ENCODE measurements at regions not wholly inside any gene's neighbourhood (a gene's known extent, or its start where the extent isn't known, plus 50 kb on each side); places are given as distances from the start of the nearest gene placed in this dataset.

DNA sequence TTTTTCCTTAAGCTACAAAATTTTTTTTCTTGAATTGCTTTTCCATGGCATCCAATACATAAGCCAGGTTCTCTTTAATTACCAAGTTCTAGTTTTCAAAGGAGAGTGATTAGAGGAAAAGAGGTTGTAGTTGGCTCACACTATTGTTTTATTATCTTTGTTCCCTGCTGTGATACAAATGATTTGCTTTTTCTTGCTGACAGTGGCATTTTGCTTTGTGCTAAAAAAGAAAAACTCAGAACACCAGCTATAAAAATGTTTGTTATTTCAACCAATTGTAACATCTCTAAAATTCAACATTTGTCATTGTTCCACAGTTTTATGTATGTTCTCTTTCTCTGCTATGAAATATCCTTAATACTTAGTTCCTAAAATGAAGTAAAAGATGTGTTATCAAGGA, 1817.2 kb downstream of the STIM2 start:
- no TSS peak for BruUV-seq (replicated peaks)
- no peak for TF ChIP-seq TCF7L2 (IDR thresholded peaks at IDR 0.05; ENCODE audit: low read depth, low read length)
- TF ChIP-seq SIN3A (IDR thresholded peaks at IDR 0.05; ENCODE audit: borderline replicate concordance, insufficient read depth, low read depth, low read length): no peak
- TF ChIP-seq, protein P1, sequence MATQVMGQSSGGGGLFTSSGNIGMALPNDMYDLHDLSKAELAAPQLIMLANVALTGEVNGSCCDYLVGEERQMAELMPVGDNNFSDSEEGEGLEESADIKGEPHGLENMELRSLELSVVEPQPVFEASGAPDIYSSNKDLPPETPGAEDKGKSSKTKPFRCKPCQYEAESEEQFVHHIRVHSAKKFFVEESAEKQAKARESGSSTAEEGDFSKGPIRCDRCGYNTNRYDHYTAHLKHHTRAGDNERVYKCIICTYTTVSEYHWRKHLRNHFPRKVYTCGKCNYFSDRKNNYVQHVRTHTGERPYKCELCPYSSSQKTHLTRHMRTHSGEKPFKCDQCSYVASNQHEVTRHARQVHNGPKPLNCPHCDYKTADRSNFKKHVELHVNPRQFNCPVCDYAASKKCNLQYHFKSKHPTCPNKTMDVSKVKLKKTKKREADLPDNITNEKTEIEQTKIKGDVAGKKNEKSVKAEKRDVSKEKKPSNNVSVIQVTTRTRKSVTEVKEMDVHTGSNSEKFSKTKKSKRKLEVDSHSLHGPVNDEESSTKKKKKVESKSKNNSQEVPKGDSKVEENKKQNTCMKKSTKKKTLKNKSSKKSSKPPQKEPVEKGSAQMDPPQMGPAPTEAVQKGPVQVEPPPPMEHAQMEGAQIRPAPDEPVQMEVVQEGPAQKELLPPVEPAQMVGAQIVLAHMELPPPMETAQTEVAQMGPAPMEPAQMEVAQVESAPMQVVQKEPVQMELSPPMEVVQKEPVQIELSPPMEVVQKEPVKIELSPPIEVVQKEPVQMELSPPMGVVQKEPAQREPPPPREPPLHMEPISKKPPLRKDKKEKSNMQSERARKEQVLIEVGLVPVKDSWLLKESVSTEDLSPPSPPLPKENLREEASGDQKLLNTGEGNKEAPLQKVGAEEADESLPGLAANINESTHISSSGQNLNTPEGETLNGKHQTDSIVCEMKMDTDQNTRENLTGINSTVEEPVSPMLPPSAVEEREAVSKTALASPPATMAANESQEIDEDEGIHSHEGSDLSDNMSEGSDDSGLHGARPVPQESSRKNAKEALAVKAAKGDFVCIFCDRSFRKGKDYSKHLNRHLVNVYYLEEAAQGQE (IDR thresholded peaks at IDR 0.05; ENCODE audit: insufficient read depth in 1 of 2, low read depth in 2 of 2, low read length in 1 of 2): no peak
- TF ChIP-seq, protein P2, sequence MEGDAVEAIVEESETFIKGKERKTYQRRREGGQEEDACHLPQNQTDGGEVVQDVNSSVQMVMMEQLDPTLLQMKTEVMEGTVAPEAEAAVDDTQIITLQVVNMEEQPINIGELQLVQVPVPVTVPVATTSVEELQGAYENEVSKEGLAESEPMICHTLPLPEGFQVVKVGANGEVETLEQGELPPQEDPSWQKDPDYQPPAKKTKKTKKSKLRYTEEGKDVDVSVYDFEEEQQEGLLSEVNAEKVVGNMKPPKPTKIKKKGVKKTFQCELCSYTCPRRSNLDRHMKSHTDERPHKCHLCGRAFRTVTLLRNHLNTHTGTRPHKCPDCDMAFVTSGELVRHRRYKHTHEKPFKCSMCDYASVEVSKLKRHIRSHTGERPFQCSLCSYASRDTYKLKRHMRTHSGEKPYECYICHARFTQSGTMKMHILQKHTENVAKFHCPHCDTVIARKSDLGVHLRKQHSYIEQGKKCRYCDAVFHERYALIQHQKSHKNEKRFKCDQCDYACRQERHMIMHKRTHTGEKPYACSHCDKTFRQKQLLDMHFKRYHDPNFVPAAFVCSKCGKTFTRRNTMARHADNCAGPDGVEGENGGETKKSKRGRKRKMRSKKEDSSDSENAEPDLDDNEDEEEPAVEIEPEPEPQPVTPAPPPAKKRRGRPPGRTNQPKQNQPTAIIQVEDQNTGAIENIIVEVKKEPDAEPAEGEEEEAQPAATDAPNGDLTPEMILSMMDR (IDR thresholded peaks at IDR 0.05): no peak
- no peak for TF ChIP-seq POLR2AphosphoS5 (IDR thresholded peaks at IDR 0.05; ENCODE audit: low read depth, low read length)
- intact Hi-C loops (cut with micrococcal nuclease; ENCODE audit: unreplicated experiment) (no loop called here), in situ Hi-C loops (cut with HindIII; ENCODE audit: low pct_unique_long_range_greater_than_20kb, low sequenced_read_pairs) (no loop called here)
- ChIA-PET CTCF (no interaction called here), POLR2A (no interaction called here)
- Histone ChIP-seq H3K36me3 (ENCODE audit: control insufficient read depth, insufficient read depth, low read length) (no peaks in the 10 kb centered on the region), H3K4me1 (ENCODE audit: control insufficient read depth, insufficient read depth, low read length) (no peaks in the 10 kb centered on the region), H3K4me3 (ENCODE audit: low read depth in 2 of 2, low read length in 2 of 2) (no peak overlapping the region), H3K27me3 (ENCODE audit: control insufficient read depth, insufficient read depth, low read length) (no peaks in the 10 kb centered on the region), H3K9me3 (ENCODE audit: control insufficient read depth, insufficient read depth, low read depth, low read length) (no peaks in the 10 kb centered on the region), H3K27ac (ENCODE audit: low read length) (no peak overlapping the region)
- no peak for DNase-seq (ENCODE audit: low read depth, low spot score)
- ATAC-seq: no peak

DNA sequence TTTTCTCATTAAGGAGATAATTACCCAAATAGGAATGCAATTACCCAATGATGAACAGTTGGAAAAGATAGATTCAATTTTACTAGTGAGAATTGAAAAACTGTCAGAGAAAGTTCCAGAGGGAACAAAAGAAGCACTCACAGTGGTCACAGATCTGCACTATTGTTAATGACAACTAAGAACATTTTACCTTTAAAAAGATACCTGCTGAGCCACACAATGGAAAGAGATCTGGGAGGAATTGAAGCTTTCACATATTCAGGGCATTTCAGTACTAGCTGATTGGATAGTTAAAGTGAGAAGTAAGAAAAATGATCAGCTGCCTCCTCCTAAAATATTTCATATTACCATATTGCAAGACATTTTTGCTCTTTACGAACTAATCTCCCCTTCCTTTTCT, 1822.2 kb downstream of the STIM2 start:
- Histone ChIP-seq H3K27me3 (ENCODE audit: control insufficient read depth, insufficient read depth, low read length) (no peaks in the 10 kb centered on the region), H3K27ac (ENCODE audit: low read length) (no peak overlapping the region), H3K36me3 (ENCODE audit: control insufficient read depth, insufficient read depth, low read length) (no peaks in the 10 kb centered on the region), H3K9me3 (ENCODE audit: control insufficient read depth, insufficient read depth, low read depth, low read length) (no peaks in the 10 kb centered on the region), H3K4me3 (ENCODE audit: low read depth in 2 of 2, low read length in 2 of 2) (no peak overlapping the region), H3K4me1 (ENCODE audit: control insufficient read depth, insufficient read depth, low read length) (no peaks in the 10 kb centered on the region)
- in situ Hi-C loops (cut with HindIII; ENCODE audit: low pct_unique_long_range_greater_than_20kb, low sequenced_read_pairs) (no loop called here), intact Hi-C loops (cut with micrococcal nuclease; ENCODE audit: unreplicated experiment) (no loop called here)
- TF ChIP-seq TCF7L2 (IDR thresholded peaks at IDR 0.05; ENCODE audit: low read depth, low read length) (no peak), POLR2AphosphoS5 (IDR thresholded peaks at IDR 0.05; ENCODE audit: low read depth, low read length) (no peak), SIN3A (IDR thresholded peaks at IDR 0.05; ENCODE audit: borderline replicate concordance, insufficient read depth, low read depth, low read length) (no peak)
- TF ChIP-seq, protein P2 (IDR thresholded peaks at IDR 0.05): no peak
- TF ChIP-seq, protein P1 (IDR thresholded peaks at IDR 0.05; ENCODE audit: insufficient read depth in 1 of 2, low read depth in 2 of 2, low read length in 1 of 2): no peak
- ChIA-PET CTCF (no interaction called here), POLR2A (no interaction called here)
- no peak for ATAC-seq
- no peak for DNase-seq (ENCODE audit: low read depth, low spot score)
- BruUV-seq (replicated peaks): no TSS peak

All from Panc1 (cell line).